GM19351 (cell line): ENCODE measurements at regions not wholly inside any gene's neighbourhood (a gene's known extent, or its start where the extent isn't known, plus 50 kb on each side); places are given as distances from the start of the nearest gene placed in this dataset.
"Not testable (repeated sequence)": the region's sequence is repeated elsewhere in the genome, so short reads cannot be mapped to it uniquely, and the experiment has no call there.

ENCODE experiments used
- ATAC-seq: cut with Tn5 transposase; IDR thresholded peaks from one replicate; pipeline ENCODE4 v1.9.1; 2021; ENCODE audit warnings: mild to moderate bottlenecking, moderate library complexity; ENCODE audit not compliant: unreplicated experiment

GRCh38 chr14:55803873-55804553 is 224.0 kb downstream of the KTN1 start:
- ATAC-seq, result no peak

DNA sequence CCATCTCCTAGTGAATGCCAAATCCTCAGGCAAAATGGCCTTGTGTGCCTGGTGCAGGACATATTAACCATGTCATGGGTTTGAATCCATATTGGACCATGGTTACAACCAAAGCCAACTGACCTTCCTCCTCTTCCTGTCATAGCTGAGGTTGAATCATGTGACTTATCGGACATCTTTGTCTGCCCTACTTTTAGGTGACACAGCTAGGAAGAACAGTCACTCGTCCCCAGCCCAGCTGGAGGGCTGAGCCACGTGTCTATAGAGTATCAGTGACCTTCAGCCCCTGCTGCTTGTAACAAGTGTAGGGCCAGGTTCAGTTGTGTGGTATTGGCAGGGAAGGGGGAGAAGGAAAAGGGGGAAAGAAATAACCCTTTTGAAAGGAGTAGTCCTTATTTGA is 225.2 kb downstream of the KTN1 start:
- ATAC-seq, result no peak

DNA sequence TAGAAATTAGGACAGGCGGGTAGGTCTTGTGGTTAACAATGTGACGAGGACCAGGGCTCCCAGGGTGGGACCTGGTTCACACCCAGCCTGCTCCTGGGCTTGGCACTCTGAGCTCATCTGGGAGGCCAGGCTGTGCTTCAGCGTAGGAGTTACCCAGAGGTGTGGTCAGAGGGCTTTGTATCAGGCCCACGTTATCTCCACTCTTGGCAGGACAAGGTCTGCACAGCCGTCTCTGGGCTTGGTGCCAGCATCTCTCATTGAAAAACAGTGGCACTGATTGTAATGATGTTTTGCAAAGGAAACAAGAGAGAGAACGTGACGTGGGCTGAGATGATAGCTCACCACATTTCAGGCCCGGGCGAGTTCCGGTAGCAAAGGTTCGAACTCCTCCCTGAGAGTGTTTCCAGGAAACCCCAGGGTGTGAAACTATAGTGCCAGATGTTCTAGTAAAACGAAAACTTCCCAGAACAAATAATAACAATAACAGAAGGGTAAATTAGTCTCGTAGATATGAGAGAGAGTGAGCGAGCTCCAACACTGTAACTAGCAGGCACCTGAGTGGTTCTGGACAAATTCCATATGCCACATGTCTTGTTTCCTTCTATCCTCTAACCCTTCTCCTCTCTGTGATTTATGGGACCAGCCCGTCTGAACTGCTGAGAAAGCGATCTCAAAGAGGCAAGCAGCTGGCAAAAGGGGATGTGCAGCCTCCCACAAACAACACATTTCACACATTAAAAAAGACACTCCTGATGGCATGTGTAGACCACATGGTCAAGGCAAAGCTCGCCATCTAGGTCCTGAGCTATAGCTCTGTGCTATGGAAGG is 227.3 kb downstream of the KTN1 start:
- peak; percentile 58 for ATAC-seq

GRCh38 chr14:55807881-55808379 is 227.9 kb downstream of the KTN1 start:
- no peak for ATAC-seq

- ATAC-seq, result no peak
Measured at GRCh38 chr14:55813630-55814029, 233.6 kb downstream of the KTN1 start.

DNA sequence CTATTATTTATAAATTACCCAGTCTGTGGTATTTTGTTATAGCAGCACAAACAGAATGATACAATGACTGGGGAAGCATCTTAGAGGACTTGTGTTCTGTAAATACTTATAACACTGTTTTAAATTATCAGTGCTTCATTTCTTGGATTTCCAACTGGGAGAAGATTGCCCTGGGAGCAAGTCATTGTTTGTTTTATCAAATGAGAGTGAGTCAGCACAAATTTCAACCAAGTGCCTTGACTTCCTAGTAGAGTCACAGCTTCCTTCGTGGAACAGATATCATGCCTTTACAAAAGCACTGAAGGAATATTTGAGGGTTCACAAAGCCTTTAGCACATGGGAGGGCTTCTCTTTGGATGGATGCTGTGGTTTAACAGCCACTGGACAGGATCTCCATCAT is 234.1 kb downstream of the KTN1 start:
- ATAC-seq, result no peak

- ATAC-seq, result no peak
Measured at GRCh38 chr14:55814873-55815272, 234.9 kb downstream of the KTN1 start.

DNA sequence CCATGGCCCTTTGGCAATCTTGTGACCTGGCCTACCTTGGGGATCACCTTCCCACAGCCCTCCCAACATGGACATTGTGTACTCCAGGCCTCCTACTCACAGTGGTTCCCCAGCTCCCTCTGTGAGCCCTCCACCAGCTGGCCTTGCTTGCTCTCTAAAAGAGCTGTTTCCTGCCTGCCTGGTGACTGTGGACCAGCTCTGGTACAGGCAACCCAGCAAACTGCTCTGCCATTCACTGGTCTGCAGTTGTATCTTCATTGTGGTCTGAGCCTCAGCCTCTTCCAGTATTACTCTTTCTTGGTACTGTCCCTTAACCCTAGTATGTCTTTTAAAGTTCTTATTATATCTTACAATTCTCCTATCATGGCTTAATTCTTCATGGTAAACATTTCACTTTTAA is 236.2 kb downstream of the KTN1 start:
- no peak for ATAC-seq

GRCh38 chr14:55819610-55820304 is 239.8 kb downstream of the KTN1 start:
- ATAC-seq, result peak; percentile 82

DNA sequence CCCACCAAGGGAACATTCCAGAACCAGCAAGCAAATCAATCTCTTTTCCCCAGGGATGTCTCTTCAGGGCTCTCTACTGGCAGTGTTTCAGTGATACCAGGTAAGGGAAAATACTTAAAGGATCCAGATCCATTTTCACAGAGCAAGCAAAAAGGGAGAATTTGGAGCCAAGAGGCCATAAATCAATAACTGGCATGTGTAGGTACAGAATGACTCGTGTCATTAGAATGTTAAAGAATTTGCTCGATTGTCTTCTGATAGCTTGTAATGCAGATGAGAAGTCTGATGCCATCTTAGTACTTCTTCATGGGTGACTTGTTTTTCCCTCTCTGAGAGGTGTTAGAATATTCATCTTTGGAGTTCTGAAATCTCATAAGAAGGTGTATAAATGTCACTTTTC is 242.9 kb downstream of the KTN1 start:
- no peak for ATAC-seq

DNA sequence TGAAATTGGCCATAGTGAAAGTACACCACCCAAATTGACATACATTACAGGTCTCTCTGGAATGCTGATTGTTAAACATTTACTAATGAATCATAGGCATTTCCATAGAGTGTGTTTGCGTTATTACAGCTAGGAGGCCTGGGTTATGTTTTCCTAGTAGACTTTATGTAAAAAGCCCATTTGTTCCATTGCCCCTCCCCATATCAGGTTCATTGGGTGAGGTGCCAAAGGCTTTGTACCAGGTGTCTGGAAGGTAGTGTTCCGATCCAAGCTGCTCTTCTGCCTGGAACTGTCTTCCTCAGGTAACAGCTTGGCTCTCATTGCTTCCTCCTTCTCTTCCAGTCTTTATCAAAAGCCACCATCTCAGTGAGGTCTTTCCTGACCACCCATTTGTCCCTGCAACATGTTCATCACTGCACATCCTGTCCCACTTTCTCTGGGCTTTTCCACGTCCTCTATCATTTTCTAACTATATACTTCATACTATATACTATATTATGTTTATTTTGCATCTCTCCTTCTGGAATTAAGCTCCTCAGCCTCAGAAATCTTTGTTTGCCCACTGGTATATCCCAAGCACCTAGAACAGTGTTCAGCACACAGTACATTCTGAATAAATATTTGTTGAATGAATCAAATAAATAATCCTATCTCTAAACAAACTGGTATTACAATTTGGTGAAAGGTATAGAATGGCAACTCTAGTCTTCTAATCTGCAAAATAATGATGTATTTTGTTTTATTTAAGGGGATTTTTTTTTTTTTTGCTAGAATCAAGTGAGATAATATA is 252.3 kb downstream of the KTN1 start:
- no peak for ATAC-seq

- no peak for ATAC-seq
Measured at GRCh38 chr14:55832974-55833373, 253.0 kb downstream of the KTN1 start.

GRCh38 chr14:55834390-55834789 is 254.4 kb downstream of the KTN1 start:
- no peak for ATAC-seq

- ATAC-seq, result no peak
Measured at GRCh38 chr14:55835985-55836384, 256.0 kb downstream of the KTN1 start.

GRCh38 chr14:55837467-55837866 is 257.5 kb downstream of the KTN1 start:
- no peak for ATAC-seq

GRCh38 chr14:55838529-55839052 is 258.6 kb downstream of the KTN1 start:
- ATAC-seq, result no peak

GRCh38 chr14:55839301-55839947 is 259.4 kb downstream of the KTN1 start:
- not testable (repeated sequence) for ATAC-seq

DNA sequence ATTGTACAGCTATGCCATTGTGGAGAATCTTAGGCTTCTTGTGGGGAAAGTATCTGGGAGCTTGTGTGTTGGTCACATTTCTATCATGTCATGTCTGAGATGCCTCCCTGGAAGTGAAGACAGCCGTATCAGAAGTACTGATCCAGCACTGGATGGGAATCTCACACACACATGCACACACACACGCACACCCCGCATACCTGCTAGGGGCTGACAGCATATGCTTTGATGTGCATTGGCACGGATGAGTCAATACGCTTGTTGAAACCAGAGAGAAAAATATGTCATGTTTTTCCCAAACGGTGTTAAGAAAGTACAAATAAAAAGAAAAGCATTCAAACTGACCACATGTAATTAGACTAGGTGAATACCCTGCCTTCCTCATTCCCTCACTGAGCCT is 260.8 kb downstream of the KTN1 start:
- no peak for ATAC-seq

DNA sequence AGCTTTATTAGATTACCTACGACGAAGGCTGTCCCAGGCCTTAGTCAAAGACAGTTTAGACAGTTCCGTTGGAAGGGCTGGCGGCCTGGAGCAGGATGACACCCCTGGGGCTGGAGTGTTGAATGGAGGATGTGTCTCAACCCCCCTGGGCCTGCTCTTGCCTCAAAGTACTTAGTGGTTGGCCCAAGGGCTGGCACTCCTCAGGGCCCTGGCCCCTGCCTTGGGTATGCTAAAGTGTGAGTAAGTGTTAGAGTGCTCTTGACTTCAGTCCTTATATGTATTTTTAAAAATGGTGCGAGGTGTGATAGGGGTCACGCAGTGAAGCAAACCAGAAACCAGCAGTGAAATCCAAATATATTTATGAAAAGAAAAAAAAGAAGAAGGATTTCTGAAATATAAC is 261.6 kb downstream of the KTN1 start:
- no peak for ATAC-seq
